Mucosa of descending colon (tissue), 3 donors: ENCODE measurements at regions not wholly inside any gene's neighbourhood (a gene's known extent, or its start where the extent isn't known, plus 50 kb on each side); places are given as distances from the start of the nearest gene placed in this dataset.

ENCODE experiments used
- ATAC-seq: fragments of 200-7000 bp; cut with Tn5 transposase; one replicate; pipeline ENCODE4 v1.9.1; 2020; ENCODE audit warnings: mild to moderate bottlenecking, moderate library complexity
- DNase-seq, 3 donors: peaks; one replicate each; pipeline ENCODE4 v3.0.0-alpha.2; 2020
- H3K36me3 ChIP-seq: fragments of 200-600 bp; one replicate; pipeline ENCODE4 v1.8.0; 2021; ENCODE audit warnings: low read depth, mild to moderate bottlenecking
- H3K4me1 ChIP-seq: fragments of 200-600 bp; one replicate; pipeline ENCODE4 v1.8.0; 2021; ENCODE audit warnings: low read depth, mild to moderate bottlenecking
- H3K4me3 ChIP-seq: fragments of 200-600 bp; one replicate; pipeline ENCODE4 v1.8.0; 2021; ENCODE audit warnings: mild to moderate bottlenecking
- H3K9me3 ChIP-seq: fragments of 200-600 bp; one replicate; pipeline ENCODE4 v1.8.0; 2021; ENCODE audit warnings: mild to moderate bottlenecking
- intact Hi-C, 2 donors: fragments of 100-400 bp; cut with DNase I in 1 of 2; cut with micrococcal nuclease in 1 of 2; formaldehyde crosslinking; loops; one replicate each; pipeline versions ENCODE4 v1.11.0 to v1.11.1; 2022; cut with DNase I, micrococcal nuclease
- TF ChIP-seq, protein P1 (sequence below): fragments of 200-600 bp; IDR thresholded peaks from one replicate; pipeline ENCODE4 v1.8.0; 2022; ENCODE audit warnings: antibody characterized with exemption, mild to moderate bottlenecking
- donor health status: DM: no; HTN: no; CAD: no; lungs with moderate emphysema.
- donor health status: DM: no; HTN: no; CAD: no.
- donor health status: DM: no; HTN: yes; CAD: no.

DNA sequence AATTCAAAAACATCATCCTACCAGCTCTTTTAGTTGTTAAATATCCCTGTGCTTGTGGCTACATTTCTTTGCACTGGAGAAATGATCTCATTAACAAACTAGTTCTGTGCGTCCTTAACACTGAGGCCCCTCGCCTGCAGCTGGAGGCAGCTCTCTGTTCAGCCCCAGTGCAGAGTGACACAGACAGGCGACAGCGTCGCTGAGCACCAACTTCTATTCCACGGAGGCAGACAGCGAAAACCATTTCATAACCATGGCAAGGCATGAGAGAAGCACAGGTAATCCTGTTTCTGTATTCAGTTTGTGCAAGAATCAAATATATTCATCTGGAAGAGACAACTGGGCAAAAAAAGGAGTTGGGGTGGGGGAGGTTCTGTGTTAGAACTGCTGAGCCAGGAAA is 530.7 kb downstream of the ZIC1 start:
- intact Hi-C loops = no loop called here
- ATAC-seq (no peak), DNase-seq (no peak)
- no peaks in the 10 kb centered on the region for H3K4me1 ChIP-seq
- H3K9me3 ChIP-seq = no peaks in the 10 kb centered on the region
- TF ChIP-seq, protein P1, sequence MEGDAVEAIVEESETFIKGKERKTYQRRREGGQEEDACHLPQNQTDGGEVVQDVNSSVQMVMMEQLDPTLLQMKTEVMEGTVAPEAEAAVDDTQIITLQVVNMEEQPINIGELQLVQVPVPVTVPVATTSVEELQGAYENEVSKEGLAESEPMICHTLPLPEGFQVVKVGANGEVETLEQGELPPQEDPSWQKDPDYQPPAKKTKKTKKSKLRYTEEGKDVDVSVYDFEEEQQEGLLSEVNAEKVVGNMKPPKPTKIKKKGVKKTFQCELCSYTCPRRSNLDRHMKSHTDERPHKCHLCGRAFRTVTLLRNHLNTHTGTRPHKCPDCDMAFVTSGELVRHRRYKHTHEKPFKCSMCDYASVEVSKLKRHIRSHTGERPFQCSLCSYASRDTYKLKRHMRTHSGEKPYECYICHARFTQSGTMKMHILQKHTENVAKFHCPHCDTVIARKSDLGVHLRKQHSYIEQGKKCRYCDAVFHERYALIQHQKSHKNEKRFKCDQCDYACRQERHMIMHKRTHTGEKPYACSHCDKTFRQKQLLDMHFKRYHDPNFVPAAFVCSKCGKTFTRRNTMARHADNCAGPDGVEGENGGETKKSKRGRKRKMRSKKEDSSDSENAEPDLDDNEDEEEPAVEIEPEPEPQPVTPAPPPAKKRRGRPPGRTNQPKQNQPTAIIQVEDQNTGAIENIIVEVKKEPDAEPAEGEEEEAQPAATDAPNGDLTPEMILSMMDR = no peak
- H3K36me3 ChIP-seq = no peaks in the 10 kb centered on the region
- H3K4me3 ChIP-seq = no peak overlapping the region

DNA sequence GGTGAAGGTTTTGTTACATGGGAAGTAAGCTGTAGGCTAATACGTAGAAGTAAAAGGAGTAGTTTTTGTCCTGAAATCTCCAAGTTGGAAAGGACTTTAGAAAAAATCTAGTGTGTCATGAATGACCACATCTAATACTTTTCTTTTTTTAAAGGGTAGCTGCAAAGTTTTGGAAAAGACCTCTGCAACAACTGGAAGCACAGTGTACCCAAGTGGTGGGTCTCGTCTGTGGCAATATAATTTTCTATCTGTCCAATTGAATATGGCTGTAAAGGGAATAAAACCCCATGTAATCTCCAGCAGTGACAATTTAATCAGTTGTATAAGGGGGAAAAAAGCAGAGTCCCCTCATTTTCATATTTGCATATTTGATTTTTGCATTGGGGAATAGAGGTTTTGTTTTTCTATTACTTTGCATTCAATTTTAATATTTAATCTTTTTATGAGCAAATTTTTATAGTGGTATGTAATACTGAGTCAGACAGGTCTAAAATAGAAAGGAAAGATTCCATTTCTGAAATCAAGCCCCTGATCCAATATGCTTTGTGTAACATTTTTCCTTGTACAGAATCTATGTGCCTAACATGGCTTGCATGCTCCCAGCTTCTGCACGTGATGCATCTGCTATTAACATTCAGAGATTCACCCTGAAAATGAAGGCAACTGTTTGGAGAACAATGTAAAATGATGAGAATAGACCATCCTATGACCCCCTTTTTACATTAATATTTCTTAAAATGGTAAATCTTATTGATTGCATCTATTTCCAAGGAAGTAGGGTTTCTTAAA is 531.4 kb downstream of the ZIC1 start:
- no peak overlapping the region for H3K4me3 ChIP-seq
- intact Hi-C loops = no loop called here
- H3K4me1 ChIP-seq = no peaks in the 10 kb centered on the region
- no peak for ATAC-seq
- H3K36me3 ChIP-seq = no peaks in the 10 kb centered on the region
- TF ChIP-seq, protein P1 = no peak
- no peaks in the 10 kb centered on the region for H3K9me3 ChIP-seq
- no peak for DNase-seq

DNA sequence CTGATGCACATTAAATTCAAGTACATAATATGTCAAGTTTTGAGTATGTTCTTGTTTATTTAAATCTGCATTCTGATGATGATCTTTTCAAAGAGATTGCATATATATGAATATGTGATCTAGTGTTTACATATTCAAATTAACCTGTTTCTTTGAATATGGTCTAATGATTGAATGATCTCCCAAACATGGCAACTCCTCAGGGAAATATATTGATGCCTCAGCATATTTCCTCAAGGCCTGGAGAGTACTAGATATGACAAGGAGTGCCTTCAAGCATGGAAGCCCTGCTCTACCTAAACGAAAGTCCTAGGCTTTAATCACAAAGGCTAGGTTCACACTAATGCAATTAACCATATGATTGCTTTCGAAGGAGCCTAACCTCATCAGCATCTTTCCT is 532.8 kb downstream of the ZIC1 start:
- Histone ChIP-seq H3K36me3 (no peaks in the 10 kb centered on the region), H3K4me3 (no peak overlapping the region), H3K4me1 (no peaks in the 10 kb centered on the region), H3K9me3 (no peaks in the 10 kb centered on the region)
- TF ChIP-seq, protein P1 = no peak
- no peak for ATAC-seq
- intact Hi-C loops = no loop called here
- no peak for DNase-seq

GRCh38 chr3:147943265-147943945 is 534.2 kb downstream of the ZIC1 start:
- H3K36me3 ChIP-seq = no peaks in the 10 kb centered on the region
- DNase-seq = no peak
- no peak overlapping the region for H3K4me3 ChIP-seq
- H3K9me3 ChIP-seq = no peaks in the 10 kb centered on the region
- intact Hi-C loops = no loop called here
- TF ChIP-seq, protein P1 = no peak
- no peaks in the 10 kb centered on the region for H3K4me1 ChIP-seq
- ATAC-seq = no peak

GRCh38 chr3:147945968-147946519 is 536.9 kb downstream of the ZIC1 start:
- peak in 1 of 3 donors; percentile 34 for DNase-seq
- intact Hi-C loops = no loop called here
- TF ChIP-seq, protein P1 = peak; percentile 10
- Histone ChIP-seq H3K9me3 (no peaks in the 10 kb centered on the region), H3K4me3 (no peak overlapping the region), H3K36me3 (no peaks in the 10 kb centered on the region), H3K4me1 (no peaks in the 10 kb centered on the region)
- peak; percentile 42 for ATAC-seq
